SK-N-SH (cell line): ENCODE measurements at regions not wholly inside any gene's neighbourhood (a gene's known extent, or its start where the extent isn't known, plus 50 kb on each side); places are given as distances from the start of the nearest gene placed in this dataset.
A peak's percentile ranks its signal among the peaks of the same experiment; 100 is the strongest.

Experiments
- CTCF ChIA-PET: fragments of 300-600, 350-600 bp; formaldehyde crosslinking; extraction: SDS; loops from one replicate; lab custom pipeline; 2021; lab: Yijun Ruan, JAX
- POLR2A ChIA-PET: fragments of 350-600 bp; sonication (Branson Sonifier 250); formaldehyde crosslinking; extraction: SDS; loops from one replicate; lab custom pipeline; 2020; ENCODE audit warnings: antibody characterized with exemption, inconsistent platforms; lab: Yijun Ruan, JAX
- DNase-seq: peaks from one replicate; pipeline ENCODE4 v3.0.0; 2012
- H2AFZ ChIP-seq: fragments of 200-600 bp; sonication (generic); 2 replicates; pipeline ENCODE4 v1.8.1; 2016; ENCODE audit warnings: antibody characterized with exemption, mild to moderate bottlenecking, low read depth
- H3F3A ChIP-seq: fragments of 200-600 bp; sonication (generic); replicated peaks from 2 replicates; pipeline ENCODE3; 2016; ENCODE audit warnings: antibody characterized with exemption, mild to moderate bottlenecking; ENCODE audit not compliant: insufficient read depth
- H3K27ac ChIP-seq, 2 experiments: fragments of 200-500 bp in 1 of 2; fragments of 200-600 bp in 1 of 2; sonication (Bioruptor generic) in 1 of 2; sonication (generic), shearing (Covaris generic) in 1 of 2; 2 replicates each; pipeline versions ENCODE4 v1.5.1 to v1.6.1; 2014 to 2016; ENCODE audit warnings: low read depth in 2 of 2, inconsistent platforms in 1 of 2, low read length in 1 of 2, mild to moderate bottlenecking in 1 of 2, mixed read lengths in 1 of 2
- H3K27me3 ChIP-seq: fragments of 200-600 bp; sonication (generic), shearing (Covaris generic); 2 replicates; pipeline ENCODE4 v1.6.1; 2016; ENCODE audit warnings: mixed run types; ENCODE audit not compliant: insufficient read depth
- H3K36me3 ChIP-seq, 2 experiments: fragments of 200-500 bp in 1 of 2; fragments of 200-600 bp in 1 of 2; sonication (Bioruptor generic) in 1 of 2; sonication (generic) in 1 of 2; replicated peaks in 1 of 2; 2 replicates each; pipeline versions ENCODE3 to v1.5.1; 2014 to 2016; ENCODE audit warnings: low read length in 1 of 2, mild to moderate bottlenecking in 1 of 2; ENCODE audit not compliant: insufficient read depth in 2 of 2, control insufficient read depth in 1 of 2
- H3K4me1 ChIP-seq, 2 experiments: fragments of 200-500 bp in 1 of 2; fragments of 200-600 bp in 1 of 2; sonication (Bioruptor generic) in 1 of 2; sonication (generic), shearing (Covaris generic) in 1 of 2; 2 replicates each; pipeline versions ENCODE4 v1.5.1 to v1.6.1; 2014 to 2016; ENCODE audit warnings: low read depth in 1 of 2, low read length in 1 of 2, mixed run types in 1 of 2; ENCODE audit not compliant: insufficient read depth in 2 of 2, control insufficient read depth in 1 of 2
- H3K4me2 ChIP-seq: fragments of 200-600 bp; sonication (generic), shearing (Covaris generic); 2 replicates; pipeline ENCODE4 v1.6.1; 2017; ENCODE audit warnings: mixed run types
- H3K4me3 ChIP-seq, 2 experiments: fragments of 200-500 bp in 1 of 2; fragments of 200-600 bp in 1 of 2; sonication (Bioruptor generic) in 1 of 2; sonication (generic), shearing (Covaris generic) in 1 of 2; 2 replicates each; pipeline versions ENCODE4 v1.5.1 to v1.8.1; 2014 to 2016; ENCODE audit warnings: low read depth in 2 of 2, inconsistent platforms in 1 of 2, low read length in 1 of 2, mild to moderate bottlenecking in 1 of 2, mixed read lengths in 1 of 2, moderate library complexity in 1 of 2
- H3K79me2 ChIP-seq: fragments of 200-600 bp; sonication (generic); 2 replicates; pipeline ENCODE4 v1.8.1; 2017; ENCODE audit warnings: mild to moderate bottlenecking; ENCODE audit not compliant: insufficient read depth
- H3K9ac ChIP-seq: fragments of 200-600 bp; sonication (generic); 2 replicates; pipeline ENCODE4 v1.6.1; 2017; ENCODE audit warnings: mixed run types
- H3K9me2 ChIP-seq: fragments of 200-600 bp; sonication (generic); 2 replicates; pipeline ENCODE4 v1.6.1; 2017; ENCODE audit warnings: mixed run types
- H3K9me3 ChIP-seq: fragments of 200-600 bp; sonication (generic); 2 replicates; pipeline ENCODE4 v1.6.1; 2017; ENCODE audit warnings: mixed run types, mild to moderate bottlenecking, moderate library complexity
- H4K20me1 ChIP-seq: fragments of 200-600 bp; sonication (generic); 2 replicates; pipeline ENCODE4 v1.6.1; 2017; ENCODE audit warnings: mild to moderate bottlenecking, mixed run types; ENCODE audit not compliant: insufficient read depth
- ELF1 ChIP-seq: IDR thresholded peaks from 2 replicates; pipeline ENCODE4 v1.4.0; 2012
- EP300 ChIP-seq, 2 experiments: IDR thresholded peaks; 2 replicates each; pipeline versions ENCODE4 v1.4.0 to v1.6.1; 2012; ENCODE audit warnings: borderline replicate concordance in 1 of 2, low read depth in 1 of 2, low read length in 1 of 2
- FOSL2 ChIP-seq: IDR thresholded peaks from 2 replicates; pipeline ENCODE4 v1.4.0; 2012; ENCODE audit warnings: low read depth, mild to moderate bottlenecking, moderate library complexity, borderline replicate concordance
- FOXJ3 ChIP-seq: sonication (generic); formaldehyde crosslinking; IDR thresholded peaks from 2 replicates; pipeline ENCODE4 v1.5.1; 2020; ENCODE audit warnings: mild to moderate bottlenecking, missing genetic modification reagents
- FOXM1 ChIP-seq: IDR thresholded peaks from 2 replicates; pipeline ENCODE4 v1.4.0; 2012; ENCODE audit warnings: low read depth, mild to moderate bottlenecking
- GABPA ChIP-seq: IDR thresholded peaks from 2 replicates; pipeline ENCODE4 v1.4.0; 2012; ENCODE audit warnings: low read depth, mild to moderate bottlenecking
- JUND ChIP-seq: IDR thresholded peaks from 2 replicates; pipeline ENCODE4 v1.4.0; 2012
- MAX ChIP-seq: IDR thresholded peaks from 2 replicates; pipeline ENCODE4 v1.4.0; 2012; ENCODE audit warnings: low read depth
- MXI1 ChIP-seq: IDR thresholded peaks from 2 replicates; pipeline ENCODE4 v1.6.1; 2012; ENCODE audit warnings: mild to moderate bottlenecking, low read depth, low read length, improper control_type of control experiment
- NFIC ChIP-seq: IDR thresholded peaks from 2 replicates; pipeline ENCODE4 v1.4.0; 2012; ENCODE audit warnings: borderline replicate concordance
- REST ChIP-seq: IDR thresholded peaks from 2 replicates; pipeline ENCODE4 v1.6.1; 2012; ENCODE audit warnings: mild to moderate bottlenecking, low read depth, low read length, moderate library complexity
- RFX5 ChIP-seq: IDR thresholded peaks from 2 replicates; pipeline ENCODE4 v1.6.1; 2012; ENCODE audit warnings: mild to moderate bottlenecking, improper control_type of control experiment, low read length
- SIN3A ChIP-seq: IDR thresholded peaks from 2 replicates; pipeline ENCODE4 v1.6.1; 2012; ENCODE audit warnings: low read depth, mild to moderate bottlenecking, low read length, moderate library complexity, borderline replicate concordance
- SMC3 ChIP-seq: IDR thresholded peaks from 2 replicates; pipeline ENCODE4 v1.6.1; 2012; ENCODE audit warnings: low read depth, low read length, improper control_type of control experiment
- TCF12 ChIP-seq: IDR thresholded peaks from 2 replicates; pipeline ENCODE4 v1.4.0; 2012
- YY1 ChIP-seq: IDR thresholded peaks from 2 replicates; pipeline ENCODE4 v1.4.0; 2012; ENCODE audit warnings: low read depth, mild to moderate bottlenecking
- ZBTB33 ChIP-seq: IDR thresholded peaks from 2 replicates; pipeline ENCODE4 v1.4.0; 2012; ENCODE audit warnings: low read depth, borderline replicate concordance
- WGBS: methylation state at CpG from one replicate; pipeline ENCODE4 v1.1.6; 2017; ENCODE audit warnings: low lambda C conversion rate; 5-methylcytosine and 5-hydroxymethylcytosine counted together

GRCh38 chr1:191366686-191367085 lies 791.6 kb upstream of the RGS18 start (continued):
- TF ChIP-seq ZBTB33 (no peak), FOXM1 (no peak), MXI1 (no peak), RFX5 (no peak), YY1 (no peak), FOXJ3 (no peak)
- TF ChIP-seq, all 33 proteins: peak for 0

- Histone ChIP-seq H3F3A (no peaks in the 10 kb centered on the region), H3K9ac (no peak overlapping the region), H4K20me1 (no peaks in the 10 kb centered on the region), H3K27ac (no peak overlapping the region), H3K4me2 (peak overlapping the region; percentile 68), H2AFZ (0 out of 2 replicates have a peak overlapping the region, but pooled peaks have one; percentile 4), H3K36me3 (no peaks in the 10 kb centered on the region), H3K27me3 (no peaks in the 10 kb centered on the region; the same call in 1 of the 2 replicates), H3K4me3 (peak overlapping the region; percentile 31 to 49; a peak in 3 of 4 replicates), H3K9me3 (no peaks in the 10 kb centered on the region), H3K4me1 (no peaks in the 10 kb centered on the region; a peak in 1 of 4 replicates), H3K9me2 (peaks cover 4% of the 10 kb centered on the region; the same call in 1 of the 2 replicates), H3K79me2 (no peaks in the 10 kb centered on the region)
- ChIA-PET CTCF (no interaction called here), POLR2A (no interaction called here)
- WGBS = 13% methylated on average over 12 of the region's 12 CpGs
- TF ChIP-seq ELF1 = no peak
- TF ChIP-seq FOXJ3 = no peak
- no peak for TF ChIP-seq SMC3
- no peak for TF ChIP-seq FOSL2
- TF ChIP-seq MXI1 = no peak
- no peak for TF ChIP-seq GABPA
- no peak for TF ChIP-seq RFX5
- TF ChIP-seq MAX = no peak
- TF ChIP-seq EP300 (IDR thresholded peaks at IDR 0.05; ENCODE audit: borderline replicate concordance in 1 of 2, low read depth in 1 of 2, low read length in 1 of 2) = no peak
- TF ChIP-seq SIN3A = no peak
- no peak for TF ChIP-seq TCF12
- TF ChIP-seq NFIC = no peak
- DNase-seq = no peak
Measured at GRCh38 chr1:191368891-191369654, 789.2 kb upstream of the RGS18 start.

- Histone ChIP-seq H3K4me1 (no peaks in the 10 kb centered on the region; a peak in 1 of 4 replicates), H3K27ac (no peak overlapping the region)
- TF ChIP-seq EP300 (IDR thresholded peaks at IDR 0.05; ENCODE audit: borderline replicate concordance in 1 of 2, low read depth in 1 of 2, low read length in 1 of 2) (no peak), JUND (no peak), REST (no peak), ZBTB33 (no peak)
- TF ChIP-seq, all 33 proteins: peak for 0
- no peaks in the 10 kb centered on the region for H3F3A ChIP-seq
- H4K20me1 ChIP-seq = no peaks in the 10 kb centered on the region
- H3K4me2 ChIP-seq = no peak overlapping the region
- H2AFZ ChIP-seq = no peak overlapping the region
- H3K9me2 ChIP-seq = peaks cover 3% of the 10 kb centered on the region; the same call in 1 of the 2 replicates
- no peaks in the 10 kb centered on the region for H3K79me2 ChIP-seq
- H3K4me3 ChIP-seq = no peak overlapping the region
- DNase-seq = no peak
- no peaks in the 10 kb centered on the region for H3K36me3 ChIP-seq
- 21% methylated on average over 3 of the region's 3 CpGs for WGBS
- H3K9me3 ChIP-seq = no peaks in the 10 kb centered on the region
- H3K27me3 ChIP-seq = no peaks in the 10 kb centered on the region; the same call in 1 of the 2 replicates
- POLR2A ChIA-PET = no interaction called here
- CTCF ChIA-PET = no interaction called here
- H3K9ac ChIP-seq = no peak overlapping the region
Measured at GRCh38 chr1:191371626-191372025, 786.6 kb upstream of the RGS18 start.
